IPS DF 6.9 (cell line): ENCODE measurements at regions not wholly inside any gene's neighbourhood (a gene's known extent, or its start where the extent isn't known, plus 50 kb on each side); places are given as distances from the start of the nearest gene placed in this dataset.

ENCODE experiments used
- DNase-seq: peaks from one replicate; pipeline ENCODE4 v3.0.0-alpha.2; 2013; ENCODE audit warnings: low read depth, low spot score
- H3K27ac ChIP-seq: one replicate; pipeline ENCODE4 v1.5.1; 2013; ENCODE audit warnings: low read length, control low read depth
- H3K27me3 ChIP-seq: 2 replicates; pipeline ENCODE4 v1.6.1; 2013; ENCODE audit warnings: mild to moderate bottlenecking, low read length; ENCODE audit not compliant: control insufficient read depth, insufficient read depth
- H3K36me3 ChIP-seq: 2 replicates; pipeline ENCODE4 v1.6.1; 2013; ENCODE audit warnings: low read length; ENCODE audit not compliant: control insufficient read depth, insufficient read depth
- H3K4me1 ChIP-seq: 2 replicates; pipeline ENCODE4 v1.6.1; 2013; ENCODE audit warnings: low read length; ENCODE audit not compliant: control insufficient read depth, insufficient read depth
- H3K4me3 ChIP-seq: 2 replicates; pipeline ENCODE4 v1.5.1; 2013; ENCODE audit warnings: mild to moderate bottlenecking, low read length
- H3K9me3 ChIP-seq: 2 replicates; pipeline ENCODE4 v1.6.1; 2013; ENCODE audit warnings: low read length, inconsistent platforms; ENCODE audit not compliant: control insufficient read depth, insufficient read depth
- WGBS: extraction: QIAGEN DNeasy Blood & Tissue Kit; methylation state at CpG from one replicate; pipeline ENCODE4 v1.1.7; 2013; ENCODE audit warnings: mixed read lengths, missing lambda C conversion rate; ENCODE audit not compliant: insufficient read length, insufficient coverage; 5-methylcytosine and 5-hydroxymethylcytosine counted together

DNA sequence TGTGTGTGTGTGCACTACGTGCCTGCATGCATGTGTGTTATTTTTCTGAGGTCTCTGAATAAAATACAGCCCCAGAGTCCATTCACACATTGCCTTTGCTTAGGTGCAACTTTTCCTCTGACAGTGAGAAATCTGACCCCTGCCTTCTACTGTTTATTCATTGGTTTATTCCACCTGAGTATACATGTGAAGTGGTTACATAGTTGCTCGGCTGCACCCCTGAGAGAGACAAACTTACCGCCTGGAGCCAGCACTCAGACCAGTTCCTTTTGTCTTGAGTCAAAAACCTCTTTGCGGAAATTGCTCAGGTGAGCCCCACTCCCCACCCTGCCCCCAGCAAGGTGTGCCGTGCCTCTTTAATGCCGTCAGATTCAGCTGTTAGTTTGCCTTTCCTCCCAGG lies 363.6 kb downstream of the BRD1 start:
- no peak overlapping the region for H3K27ac ChIP-seq
- H3K4me3 ChIP-seq: no peak overlapping the region
- no CpG with 5 or more reads among the region's 6 CpGs for WGBS
- no peaks in the 10 kb centered on the region for H3K4me1 ChIP-seq
- peaks cover 31% of the 10 kb centered on the region for H3K9me3 ChIP-seq
- H3K27me3 ChIP-seq: no peaks in the 10 kb centered on the region
- DNase-seq: no peak
- H3K36me3 ChIP-seq: no peaks in the 10 kb centered on the region; the same call in 1 of the 2 replicates

DNA sequence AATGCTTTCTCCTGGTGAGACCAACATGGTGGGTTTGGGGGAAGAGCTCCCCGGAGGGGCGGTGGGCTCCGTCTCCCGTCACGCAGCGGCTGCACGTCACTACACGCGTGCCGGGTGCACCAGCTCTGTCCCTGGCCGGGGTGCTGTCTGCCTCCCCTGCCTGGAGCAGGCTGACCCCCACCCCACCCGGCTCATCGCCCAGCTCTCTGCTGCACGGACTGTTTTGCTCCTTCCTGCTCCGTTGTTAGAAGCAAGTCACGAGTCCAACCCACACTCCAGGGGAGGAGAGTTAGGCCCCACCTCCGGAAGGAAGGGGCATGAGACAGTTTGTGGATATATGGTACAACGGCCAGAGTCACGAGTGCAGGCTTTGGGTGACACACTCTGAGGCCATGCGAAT lies 364.9 kb downstream of the BRD1 start:
- H3K4me1 ChIP-seq: no peaks in the 10 kb centered on the region
- no peak for DNase-seq
- no peak overlapping the region for H3K27ac ChIP-seq
- H3K27me3 ChIP-seq: no peaks in the 10 kb centered on the region
- no CpG with 5 or more reads among the region's 20 CpGs for WGBS
- no peak overlapping the region for H3K4me3 ChIP-seq
- H3K36me3 ChIP-seq: no peaks in the 10 kb centered on the region; the same call in 1 of the 2 replicates
- H3K9me3 ChIP-seq: peaks cover 33% of the 10 kb centered on the region

DNA sequence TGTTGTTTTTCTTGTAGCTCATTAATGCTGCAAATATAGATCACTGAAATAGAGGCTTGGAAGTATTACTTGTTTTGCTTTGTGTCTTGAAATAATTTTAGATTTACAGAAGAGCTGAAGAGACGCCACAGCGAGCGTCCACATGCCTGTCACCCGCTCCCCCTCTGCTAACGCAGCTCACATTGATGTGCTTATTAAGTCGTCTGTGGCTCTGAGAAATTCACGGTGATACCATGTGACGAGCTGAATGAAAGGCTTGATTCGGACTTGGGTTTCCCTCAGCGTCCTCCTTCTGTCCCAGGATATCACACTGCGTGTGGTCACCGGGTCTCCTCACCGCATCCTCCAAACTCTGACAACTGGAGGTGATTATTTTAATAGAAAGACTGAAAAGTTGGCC lies 365.4 kb downstream of the BRD1 start:
- no CpG with 5 or more reads among the region's 13 CpGs for WGBS
- H3K4me1 ChIP-seq: no peaks in the 10 kb centered on the region
- H3K27me3 ChIP-seq: no peaks in the 10 kb centered on the region
- no peaks in the 10 kb centered on the region; the same call in 1 of the 2 replicates for H3K36me3 ChIP-seq
- H3K4me3 ChIP-seq: no peak overlapping the region
- H3K9me3 ChIP-seq: peaks cover 32% of the 10 kb centered on the region
- H3K27ac ChIP-seq: no peak overlapping the region
- DNase-seq: no peak

DNA sequence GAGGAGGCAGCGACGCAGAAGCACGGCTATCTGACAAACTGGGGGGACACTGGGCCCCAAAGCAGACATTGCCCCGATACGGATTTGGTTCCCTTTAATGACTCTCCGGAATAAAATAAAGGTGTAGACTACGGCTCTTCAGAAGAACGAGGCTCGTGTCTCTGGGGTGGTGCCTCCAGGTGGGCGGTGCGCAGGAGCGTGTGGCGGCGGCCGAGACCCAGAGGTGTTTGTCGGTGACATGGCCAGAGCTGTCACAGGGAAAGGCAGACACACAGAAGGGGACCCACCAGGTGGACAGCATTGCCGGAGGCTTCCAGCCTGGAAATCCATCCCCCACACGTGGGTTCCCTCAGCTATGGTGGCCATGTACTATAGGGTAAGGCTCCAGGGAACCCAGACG lies 366.0 kb downstream of the BRD1 start:
- no CpG with 5 or more reads among the region's 19 CpGs for WGBS
- Histone ChIP-seq H3K4me3 (no peak overlapping the region), H3K27ac (no peak overlapping the region), H3K27me3 (no peaks in the 10 kb centered on the region), H3K4me1 (no peaks in the 10 kb centered on the region), H3K9me3 (peaks cover 29% of the 10 kb centered on the region), H3K36me3 (no peaks in the 10 kb centered on the region; the same call in 1 of the 2 replicates)
- DNase-seq: no peak

DNA sequence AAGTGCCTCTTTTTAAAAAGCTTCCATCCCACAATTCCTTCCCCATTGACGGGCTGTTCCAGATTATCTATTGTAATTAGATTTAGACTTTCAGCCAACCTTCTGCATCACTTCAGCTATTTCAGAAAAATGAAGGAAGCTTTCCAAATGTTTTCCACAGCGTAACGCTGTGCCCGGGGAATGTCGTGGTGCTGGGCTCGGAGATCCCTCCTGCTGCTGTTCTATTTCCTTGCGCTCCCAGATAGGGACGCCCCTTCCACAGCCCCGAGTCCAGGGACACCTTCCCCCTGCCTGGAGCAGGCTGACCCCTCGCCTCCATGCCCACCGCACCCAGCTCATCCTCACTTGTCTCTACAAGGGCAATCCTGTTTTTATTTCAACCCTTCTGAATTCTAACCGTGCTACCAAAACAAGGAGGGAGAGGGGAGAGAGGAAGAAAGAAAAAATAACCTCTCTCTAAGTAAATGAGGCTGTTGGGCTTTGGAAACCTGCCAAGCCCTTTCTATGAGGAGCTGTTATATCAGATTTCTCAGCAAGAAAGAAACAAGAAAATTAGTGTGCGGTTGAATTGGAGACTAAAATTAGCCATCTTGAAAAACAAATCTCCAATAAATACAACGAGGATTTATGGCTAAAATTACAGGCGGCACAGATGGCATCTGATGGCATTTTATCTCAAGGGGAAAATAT lies 366.9 kb downstream of the BRD1 start:
- DNase-seq: no peak
- no peaks in the 10 kb centered on the region; the same call in 1 of the 2 replicates for H3K36me3 ChIP-seq
- H3K9me3 ChIP-seq: peaks cover 26% of the 10 kb centered on the region
- H3K27ac ChIP-seq: no peak overlapping the region
- no peak overlapping the region for H3K4me3 ChIP-seq
- no peaks in the 10 kb centered on the region for H3K27me3 ChIP-seq
- no CpG with 5 or more reads among the region's 15 CpGs for WGBS
- no peaks in the 10 kb centered on the region for H3K4me1 ChIP-seq

DNA sequence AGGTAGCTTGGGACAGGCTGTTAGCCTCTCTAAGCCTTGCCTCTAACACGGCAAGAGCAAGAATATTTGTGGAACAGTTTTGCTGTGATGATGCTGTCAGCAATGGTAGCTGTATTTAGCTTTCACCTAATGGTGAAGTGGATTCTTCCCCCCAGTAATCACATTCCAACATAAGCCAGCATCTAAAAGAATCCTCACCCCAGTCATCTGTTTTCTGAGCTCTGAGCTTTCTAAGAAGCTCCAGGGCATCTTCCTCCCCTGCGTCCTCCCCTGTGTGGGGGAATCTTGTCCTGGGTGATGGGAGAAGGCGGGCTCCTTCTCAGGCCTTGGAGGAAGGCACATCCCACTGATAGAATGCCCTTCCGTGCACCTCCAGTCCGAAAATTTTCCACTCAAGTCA lies 367.6 kb downstream of the BRD1 start:
- Histone ChIP-seq H3K9me3 (peaks cover 31% of the 10 kb centered on the region), H3K4me3 (no peak overlapping the region), H3K4me1 (no peaks in the 10 kb centered on the region), H3K27me3 (no peaks in the 10 kb centered on the region), H3K36me3 (no peaks in the 10 kb centered on the region; the same call in 1 of the 2 replicates), H3K27ac (no peak overlapping the region)
- no CpG with 5 or more reads among the region's 5 CpGs for WGBS
- no peak for DNase-seq

DNA sequence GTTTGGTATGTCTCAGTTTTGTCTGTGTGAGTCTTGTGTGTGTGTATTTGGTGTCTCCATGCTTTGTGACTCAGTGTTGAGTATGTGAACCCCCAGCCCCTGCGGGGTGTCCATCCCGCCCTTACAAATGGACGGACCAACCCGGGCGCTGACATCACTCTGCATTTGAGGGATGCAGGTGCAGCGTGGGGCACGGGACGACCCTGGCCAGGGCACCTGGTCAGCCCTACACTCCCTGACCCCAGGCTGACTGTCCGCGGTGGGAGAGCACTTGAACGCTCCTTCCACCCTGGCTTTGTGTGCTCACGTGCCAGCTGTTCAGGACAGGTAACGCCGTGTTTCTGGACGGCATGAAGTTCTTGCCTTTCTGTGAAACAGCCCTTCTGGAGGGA lies 369.0 kb downstream of the BRD1 start:
- Histone ChIP-seq H3K4me3 (no peak overlapping the region), H3K9me3 (peaks cover 29% of the 10 kb centered on the region), H3K4me1 (no peaks in the 10 kb centered on the region), H3K27ac (no peak overlapping the region), H3K27me3 (no peaks in the 10 kb centered on the region), H3K36me3 (no peaks in the 10 kb centered on the region; the same call in 1 of the 2 replicates)
- no peak for DNase-seq
- WGBS: no CpG with 5 or more reads among the region's 15 CpGs

DNA sequence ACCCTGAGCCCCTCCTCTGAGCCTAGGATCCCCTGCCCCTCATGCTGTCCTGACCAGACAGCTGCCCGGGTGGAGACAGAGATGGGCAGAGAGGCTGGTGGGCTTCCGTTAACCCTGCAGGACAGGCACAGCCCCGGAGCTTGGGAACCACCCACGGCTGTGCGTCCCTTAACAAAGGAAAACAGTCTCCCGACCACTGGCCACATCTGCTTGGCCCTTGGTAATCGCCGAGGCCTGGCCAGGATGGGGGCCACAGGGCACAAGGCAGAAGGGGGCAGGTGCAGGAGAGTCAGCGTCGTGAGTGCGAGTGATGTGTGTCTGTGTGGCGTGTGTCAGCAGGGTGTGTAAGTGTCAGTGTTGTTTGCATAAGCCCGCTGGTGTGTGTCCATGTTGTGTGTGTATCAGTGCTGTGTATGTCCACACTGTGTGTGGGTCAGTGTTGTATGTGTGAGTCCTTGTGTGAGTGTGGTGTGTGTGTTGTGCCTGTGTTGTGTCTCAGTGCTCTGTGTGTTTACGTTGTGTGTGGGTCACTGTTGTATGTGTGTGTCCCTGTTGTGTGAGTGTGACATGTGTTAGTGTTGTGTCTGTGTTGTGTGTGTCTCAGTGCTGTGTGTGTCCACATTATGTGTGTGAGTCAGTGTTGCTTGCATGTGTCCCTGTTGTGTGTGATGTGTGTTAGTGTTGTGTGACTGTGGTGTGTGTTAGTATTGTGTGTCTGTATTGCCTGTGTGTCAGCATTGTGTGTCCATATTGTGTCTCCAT lies 369.5 kb downstream of the BRD1 start:
- no peaks in the 10 kb centered on the region; the same call in 1 of the 2 replicates for H3K36me3 ChIP-seq
- WGBS: no CpG with 5 or more reads among the region's 14 CpGs
- DNase-seq: no peak
- H3K4me1 ChIP-seq: no peaks in the 10 kb centered on the region
- no peaks in the 10 kb centered on the region for H3K27me3 ChIP-seq
- no peak overlapping the region for H3K27ac ChIP-seq
- no peak overlapping the region for H3K4me3 ChIP-seq
- H3K9me3 ChIP-seq: peaks cover 28% of the 10 kb centered on the region

DNA sequence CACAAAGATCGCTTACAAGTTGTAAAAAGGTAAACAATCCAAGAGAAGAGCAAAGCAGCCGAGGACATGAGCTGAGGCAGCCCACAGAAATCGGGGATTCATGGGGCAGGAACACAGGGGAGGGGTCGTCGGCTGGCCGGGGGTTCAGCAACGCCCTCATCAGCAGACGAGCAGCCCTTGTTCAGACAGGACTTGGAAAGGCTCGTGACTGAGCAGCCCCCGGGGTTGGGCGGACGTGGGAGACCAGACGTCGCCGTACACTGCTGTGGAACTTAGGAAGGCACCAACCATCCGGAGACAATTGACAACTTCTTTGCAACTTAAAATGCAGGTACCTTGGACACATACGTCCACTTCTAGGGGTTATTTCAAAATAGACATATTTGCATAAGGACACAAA lies 370.5 kb downstream of the BRD1 start:
- H3K4me1 ChIP-seq: no peaks in the 10 kb centered on the region
- no peak for DNase-seq
- no peak overlapping the region for H3K4me3 ChIP-seq
- H3K36me3 ChIP-seq: no peaks in the 10 kb centered on the region; the same call in 1 of the 2 replicates
- WGBS: no CpG with 5 or more reads among the region's 17 CpGs
- H3K27ac ChIP-seq: no peak overlapping the region
- peaks cover 26% of the 10 kb centered on the region for H3K9me3 ChIP-seq
- H3K27me3 ChIP-seq: no peaks in the 10 kb centered on the region

DNA sequence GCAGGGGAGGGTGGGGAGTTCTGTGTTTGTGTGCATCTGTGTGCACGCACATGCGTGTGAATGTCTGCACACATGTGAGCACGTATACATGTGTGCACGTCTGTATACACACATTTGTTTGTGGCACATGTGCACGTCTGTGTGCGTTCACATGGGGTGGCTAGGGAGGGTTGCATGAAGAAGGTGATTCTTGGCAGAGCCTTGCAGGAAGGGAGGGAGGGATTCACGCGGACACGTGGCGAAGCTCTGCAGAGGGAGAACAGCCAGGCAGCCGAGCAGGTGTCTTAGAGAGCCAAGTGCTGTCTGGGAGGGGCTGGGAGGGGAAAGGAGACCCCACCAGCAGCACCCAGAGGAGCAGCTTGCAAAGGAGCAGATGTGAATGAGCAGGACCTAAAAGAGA lies 372.1 kb downstream of the BRD1 start:
- H3K9me3 ChIP-seq: peaks cover 26% of the 10 kb centered on the region
- no peaks in the 10 kb centered on the region; the same call in 1 of the 2 replicates for H3K36me3 ChIP-seq
- no peak overlapping the region for H3K27ac ChIP-seq
- no peak overlapping the region for H3K4me3 ChIP-seq
- no CpG with 5 or more reads among the region's 11 CpGs for WGBS
- H3K27me3 ChIP-seq: no peaks in the 10 kb centered on the region
- no peak for DNase-seq
- H3K4me1 ChIP-seq: no peaks in the 10 kb centered on the region
